ENCODE measurements at regions not wholly inside any gene's neighbourhood (a gene's known extent, or its start where the extent isn't known, plus 50 kb on each side); places are given as distances from the start of the nearest gene placed in this dataset.

GRCh38 chr2:14706201-14706600, 73.7 kb downstream of the LRATD1 start:
- no peak for TF ChIP-seq CTCF (IDR thresholded peaks at IDR 0.05; ENCODE audit: low read depth, low read length, missing input control)
- TF ChIP-seq MAX (IDR thresholded peaks at IDR 0.05), result no peak
- no peak for TF ChIP-seq TAF1 (conservative IDR thresholded peaks at IDR 0.05)
- TF ChIP-seq JUND (IDR thresholded peaks at IDR 0.05), result no peak
- no peak for TF ChIP-seq EGR1 (IDR thresholded peaks at IDR 0.05; ENCODE audit: low read depth in 2 of 2)
- TF ChIP-seq RAD21 (IDR thresholded peaks at IDR 0.05), result no peak
- no peak for TF ChIP-seq REST (IDR thresholded peaks at IDR 0.05)
- no peak for TF ChIP-seq SP1 (IDR thresholded peaks at IDR 0.05)
- no peak for TF ChIP-seq FOXA1 (IDR thresholded peaks at IDR 0.05)
- TF ChIP-seq YY1 (IDR thresholded peaks at IDR 0.05), result no peak
- no peak for TF ChIP-seq ATF3 (IDR thresholded peaks at IDR 0.05)
- TF ChIP-seq ZBTB33 (IDR thresholded peaks at IDR 0.05), result no peak
- no peak for TF ChIP-seq RXRA (IDR thresholded peaks at IDR 0.05)

Measured in liver (tissue), 3 donors.